Choroid plexus epithelial cell (primary cell): ENCODE measurements at regions not wholly inside any gene's neighbourhood (a gene's known extent, or its start where the extent isn't known, plus 50 kb on each side); places are given as distances from the start of the nearest gene placed in this dataset.

ENCODE experiments used
- DNase-seq: peaks from one replicate; pipeline ENCODE4 v3.0.0-alpha.2; 2010; ENCODE audit warnings: low read depth
- H3K4me3 ChIP-seq: 2 replicates; pipeline ENCODE4 v1.5.1; 2011; ENCODE audit warnings: low read depth, mild to moderate bottlenecking, control low read depth, low read length, moderate library complexity
- CTCF ChIP-seq: conservative IDR thresholded peaks from 2 replicates; pipeline ENCODE4 v1.5.1; 2011; ENCODE audit warnings: low read depth, mild to moderate bottlenecking, control low read depth, inconsistent platforms, low read length, moderate library complexity

GRCh38 chr14:82766123-82766522, 1232.5 kb upstream of the SEL1L start:
- DNase-seq, result no peak
- H3K4me3 ChIP-seq, result no peak overlapping the region
- no peak for TF ChIP-seq CTCF

GRCh38 chr14:82766996-82767395, 1233.3 kb upstream of the SEL1L start:
- no peak for TF ChIP-seq CTCF
- DNase-seq, result no peak
- H3K4me3 ChIP-seq, result no peak overlapping the region

- no peak for DNase-seq
- TF ChIP-seq CTCF, result no peak
- H3K4me3 ChIP-seq, result no peak overlapping the region
These were observed 1243.3 kb upstream of the SEL1L start for GRCh38 chr14:82776958-82777357.

GRCh38 chr14:82778008-82778590, 1244.4 kb upstream of the SEL1L start:
- no peak for TF ChIP-seq CTCF
- H3K4me3 ChIP-seq, result no peak overlapping the region
- DNase-seq, result no peak

GRCh38 chr14:82778601-82779000, 1244.9 kb upstream of the SEL1L start:
- no peak for TF ChIP-seq CTCF
- H3K4me3 ChIP-seq, result no peak overlapping the region
- no peak for DNase-seq

- no peak overlapping the region for H3K4me3 ChIP-seq
- DNase-seq, result no peak
- no peak for TF ChIP-seq CTCF
These were observed 1245.6 kb upstream of the SEL1L start for GRCh38 chr14:82779301-82779700.

GRCh38 chr14:82785756-82786482, 1252.3 kb upstream of the SEL1L start:
- DNase-seq, result no peak
- H3K4me3 ChIP-seq, result no peak overlapping the region
- no peak for TF ChIP-seq CTCF
